DOHH2 (cell line): ENCODE measurements at regions not wholly inside any gene's neighbourhood (a gene's known extent, or its start where the extent isn't known, plus 50 kb on each side); places are given as distances from the start of the nearest gene placed in this dataset.
"Not testable (repeated sequence)": the region's sequence is repeated elsewhere in the genome, so short reads cannot be mapped to it uniquely, and the experiment has no call there.

Experiments
- H3F3A ChIP-seq: fragments of 200-600 bp; sonication (generic), shearing (Covaris generic); 2 replicates; pipeline ENCODE4 v1.6.0; 2016; ENCODE audit warnings: antibody characterized with exemption, mild to moderate bottlenecking; ENCODE audit not compliant: control insufficient read depth, insufficient read depth
- H3K27ac ChIP-seq: fragments of 200-600 bp; sonication (generic); 2 replicates; pipeline ENCODE4 v1.5.1; 2014; ENCODE audit warnings: low read depth, mild to moderate bottlenecking, low read length, moderate library complexity
- H3K27me3 ChIP-seq: fragments of 200-600 bp; sonication (generic); 2 replicates; pipeline ENCODE4 v1.6.1; 2014; ENCODE audit warnings: mild to moderate bottlenecking, low read length, mixed read lengths; ENCODE audit not compliant: control insufficient read depth
- H3K36me3 ChIP-seq: fragments of 200-600 bp; sonication (generic); 2 replicates; pipeline ENCODE4 v1.6.1; 2014; ENCODE audit warnings: mild to moderate bottlenecking, low read length, moderate library complexity, mixed read lengths; ENCODE audit not compliant: control insufficient read depth
- H3K4me1 ChIP-seq: fragments of 200-600 bp; sonication (generic); 2 replicates; pipeline ENCODE4 v1.6.1; 2014; ENCODE audit warnings: mild to moderate bottlenecking, low read length, mixed read lengths; ENCODE audit not compliant: control insufficient read depth
- H3K4me2 ChIP-seq: fragments of 200-600 bp; sonication (generic); 2 replicates; pipeline ENCODE4 v1.6.0; 2014; ENCODE audit warnings: mild to moderate bottlenecking, low read length, moderate library complexity
- H3K4me3 ChIP-seq: fragments of 200-600 bp; sonication (generic); 2 replicates; pipeline ENCODE4 v1.5.1; 2014; ENCODE audit warnings: mild to moderate bottlenecking, low read length, mixed read lengths
- H3K79me2 ChIP-seq: fragments of 200-600 bp; sonication (generic); 2 replicates; pipeline ENCODE4 v1.6.1; 2014; ENCODE audit warnings: mild to moderate bottlenecking, low read length, mixed read lengths; ENCODE audit not compliant: control insufficient read depth
- H3K9me2 ChIP-seq: fragments of 200-600 bp; sonication (generic); replicated peaks from 2 replicates; pipeline ENCODE4 v1.6.1; 2014; ENCODE audit warnings: mild to moderate bottlenecking, low read length, mixed read lengths; ENCODE audit not compliant: control insufficient read depth
- H3K9me3 ChIP-seq: fragments of 200-600 bp; sonication (generic); 2 replicates; pipeline ENCODE4 v1.6.1; 2014; ENCODE audit warnings: antibody characterized with exemption, low read length, mixed read lengths; ENCODE audit not compliant: control insufficient read depth, insufficient read depth
- H4K20me1 ChIP-seq: fragments of 200-600 bp; sonication (generic); 2 replicates; pipeline ENCODE4 v1.6.0; 2014; ENCODE audit warnings: low read depth, mild to moderate bottlenecking, antibody characterized with exemption, low read length, moderate library complexity; ENCODE audit not compliant: control insufficient read depth, insufficient read depth
- CTCF ChIP-seq: fragments of 200-600 bp; sonication (generic); IDR thresholded peaks from one replicate; pipeline ENCODE4 v1.5.1; 2014; ENCODE audit warnings: antibody characterized with exemption, mild to moderate bottlenecking, low read depth, low read length; ENCODE audit not compliant: poor library complexity, severe bottlenecking
- EZH2phosphoT487 ChIP-seq: fragments of 200-600 bp; sonication (generic); IDR thresholded peaks from 2 replicates; pipeline ENCODE4 v1.6.1; 2017; ENCODE audit warnings: borderline replicate concordance, mild to moderate bottlenecking, antibody characterized with exemption, low read length, moderate library complexity, mixed read lengths

GRCh38 chr7:65477326-65477725 lies 103.7 kb downstream of the ZNF92 start:
- Histone ChIP-seq H3K4me1 (peaks cover 57% of the 10 kb centered on the region), H3K79me2 (peaks cover 16% of the 10 kb centered on the region), H3K4me3 (peak overlapping the region; percentile 70), H3K9me2 (no peaks in the 10 kb centered on the region), H4K20me1 (no peaks in the 10 kb centered on the region), H3K9me3 (peaks cover 77% of the 10 kb centered on the region), H3K27me3 (no peaks in the 10 kb centered on the region), H3F3A (peaks cover 11% of the 10 kb centered on the region), H3K36me3 (peaks cover 82% of the 10 kb centered on the region), H3K4me2 (peak overlapping the region; percentile 73; the same call in 1 of the 2 replicates), H3K27ac (peak overlapping the region; percentile 93)
- TF ChIP-seq EZH2phosphoT487, result no peak
- peak; percentile 21 for TF ChIP-seq CTCF

- Histone ChIP-seq H3K79me2 (no peaks in the 10 kb centered on the region), H3K36me3 (peaks cover 24% of the 10 kb centered on the region), H3K27ac (no peak overlapping the region), H3F3A (peaks cover 24% of the 10 kb centered on the region; the same call in 1 of the 2 replicates), H3K9me3 (peaks cover 55% of the 10 kb centered on the region), H3K4me3 (no peak overlapping the region), H3K4me2 (no peak overlapping the region), H3K9me2 (no peaks in the 10 kb centered on the region), H3K4me1 (no peaks in the 10 kb centered on the region), H3K27me3 (no peaks in the 10 kb centered on the region), H4K20me1 (no peaks in the 10 kb centered on the region)
- TF ChIP-seq EZH2phosphoT487, result no peak
- no peak for TF ChIP-seq CTCF
These were observed 115.7 kb downstream of the ZNF92 start for GRCh38 chr7:65489260-65489767.

- not testable (repeated sequence) for H3K4me3 ChIP-seq, H3K27me3 ChIP-seq, H3K9me3 ChIP-seq, H3K9me2 ChIP-seq, H3F3A ChIP-seq, H4K20me1 ChIP-seq, H3K27ac ChIP-seq
- peaks cover 39% of the 10 kb centered on the region for H3K4me1 ChIP-seq
- H3K4me2 ChIP-seq, result peak overlapping the region; percentile 11; the same call in 1 of the 2 replicates
- peaks cover 51% of the 10 kb centered on the region for H3K36me3 ChIP-seq
- H3K79me2 ChIP-seq, result peaks cover 33% of the 10 kb centered on the region
These were observed 123.0 kb downstream of the ZNF92 start for GRCh38 chr7:65496697-65497096.

- no peaks in the 10 kb centered on the region for H4K20me1 ChIP-seq
- H3K4me3 ChIP-seq, result no peak overlapping the region
- TF ChIP-seq CTCF, result no peak
- no peak for TF ChIP-seq EZH2phosphoT487
- H3K79me2 ChIP-seq, result peaks cover 67% of the 10 kb centered on the region
- H3K27me3 ChIP-seq, result no peaks in the 10 kb centered on the region
- H3K4me1 ChIP-seq, result peaks cover 50% of the 10 kb centered on the region
- 0 out of 2 replicates have a peak overlapping the region, but pooled peaks have one; percentile 49 for H3K4me2 ChIP-seq
- H3K9me2 ChIP-seq, result no peaks in the 10 kb centered on the region
- peaks cover 12% of the 10 kb centered on the region; the same call in 1 of the 2 replicates for H3K9me3 ChIP-seq
- H3F3A ChIP-seq, result peaks cover 17% of the 10 kb centered on the region
- peak overlapping the region; percentile 71 for H3K27ac ChIP-seq
- peaks cover 25% of the 10 kb centered on the region for H3K36me3 ChIP-seq
These were observed 129.9 kb downstream of the ZNF92 start for GRCh38 chr7:65503434-65504152.

- not testable (repeated sequence) for H3K27me3 ChIP-seq, H3K4me2 ChIP-seq, H3K9me2 ChIP-seq, H3K27ac ChIP-seq, H3K4me3 ChIP-seq, H4K20me1 ChIP-seq
- Histone ChIP-seq H3K9me3 (peaks cover 12% of the 10 kb centered on the region; the same call in 1 of the 2 replicates), H3F3A (peaks cover 17% of the 10 kb centered on the region), H3K4me1 (peaks cover 42% of the 10 kb centered on the region), H3K79me2 (peaks cover 66% of the 10 kb centered on the region), H3K36me3 (peaks cover 23% of the 10 kb centered on the region)
These were observed 131.1 kb downstream of the ZNF92 start for GRCh38 chr7:65504504-65505319.
